GM20000 (cell line): ENCODE measurements at regions not wholly inside any gene's neighbourhood (a gene's known extent, or its start where the extent isn't known, plus 50 kb on each side); places are given as distances from the start of the nearest gene placed in this dataset.

Source experiments
- DNase-seq: peaks from one replicate; pipeline ENCODE4 v3.0.0; 2012; ENCODE audit warnings: low spot score
- TF ChIP-seq, protein P1 (sequence below): IDR thresholded peaks from 2 replicates; pipeline ENCODE4 v1.5.1; 2012; ENCODE audit warnings: mild to moderate bottlenecking, control low read depth; ENCODE audit errors: extremely low read depth, missing control alignments

DNA sequence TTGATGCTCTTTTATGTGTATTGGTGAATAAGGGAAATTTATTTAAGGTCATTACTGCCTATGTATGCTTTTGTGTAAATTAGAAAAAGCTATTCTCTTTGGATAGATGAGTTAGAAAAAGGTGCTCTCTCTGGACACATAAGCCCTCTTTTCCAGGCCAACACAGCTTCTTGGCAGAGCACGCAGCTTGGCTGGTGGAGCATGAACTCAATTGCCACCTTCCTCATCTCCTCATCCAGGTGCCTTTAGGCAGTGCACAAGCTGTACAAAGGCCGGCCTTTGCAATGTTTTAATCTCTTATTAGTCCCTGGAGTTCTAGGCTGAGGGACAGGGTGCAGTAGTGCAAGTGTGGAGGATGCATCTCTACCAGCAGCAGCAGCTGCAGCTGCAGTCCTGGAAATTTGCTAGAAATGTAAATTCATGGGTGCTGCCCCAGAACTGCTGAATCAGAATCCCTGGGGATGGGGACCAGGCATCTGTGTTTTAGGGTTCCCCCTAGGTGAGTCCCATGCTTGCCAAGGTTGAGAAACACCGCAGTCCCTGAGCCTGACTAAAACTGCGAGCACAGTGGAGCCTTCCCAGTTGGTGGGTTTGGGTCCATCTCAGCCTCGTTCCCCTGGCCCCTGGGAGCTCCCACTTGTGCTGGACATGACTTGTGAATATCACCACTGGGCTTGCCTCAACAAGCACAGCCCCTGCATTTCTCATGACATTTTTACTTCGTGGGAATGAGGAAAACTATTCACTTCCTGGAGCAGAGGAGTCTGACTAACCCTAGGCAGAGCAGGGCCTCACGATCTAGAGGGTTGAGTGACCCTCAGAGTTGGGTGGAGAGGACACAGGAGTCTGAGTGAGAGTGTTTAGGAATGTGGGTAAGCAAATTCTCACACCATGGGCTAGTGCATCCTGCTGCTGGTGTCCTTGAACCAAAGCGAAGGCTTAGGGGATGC is 272.3 kb downstream of the ZSWIM6 start:
- TF ChIP-seq, protein P1, sequence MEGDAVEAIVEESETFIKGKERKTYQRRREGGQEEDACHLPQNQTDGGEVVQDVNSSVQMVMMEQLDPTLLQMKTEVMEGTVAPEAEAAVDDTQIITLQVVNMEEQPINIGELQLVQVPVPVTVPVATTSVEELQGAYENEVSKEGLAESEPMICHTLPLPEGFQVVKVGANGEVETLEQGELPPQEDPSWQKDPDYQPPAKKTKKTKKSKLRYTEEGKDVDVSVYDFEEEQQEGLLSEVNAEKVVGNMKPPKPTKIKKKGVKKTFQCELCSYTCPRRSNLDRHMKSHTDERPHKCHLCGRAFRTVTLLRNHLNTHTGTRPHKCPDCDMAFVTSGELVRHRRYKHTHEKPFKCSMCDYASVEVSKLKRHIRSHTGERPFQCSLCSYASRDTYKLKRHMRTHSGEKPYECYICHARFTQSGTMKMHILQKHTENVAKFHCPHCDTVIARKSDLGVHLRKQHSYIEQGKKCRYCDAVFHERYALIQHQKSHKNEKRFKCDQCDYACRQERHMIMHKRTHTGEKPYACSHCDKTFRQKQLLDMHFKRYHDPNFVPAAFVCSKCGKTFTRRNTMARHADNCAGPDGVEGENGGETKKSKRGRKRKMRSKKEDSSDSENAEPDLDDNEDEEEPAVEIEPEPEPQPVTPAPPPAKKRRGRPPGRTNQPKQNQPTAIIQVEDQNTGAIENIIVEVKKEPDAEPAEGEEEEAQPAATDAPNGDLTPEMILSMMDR: no peak
- DNase-seq: no peak

DNA sequence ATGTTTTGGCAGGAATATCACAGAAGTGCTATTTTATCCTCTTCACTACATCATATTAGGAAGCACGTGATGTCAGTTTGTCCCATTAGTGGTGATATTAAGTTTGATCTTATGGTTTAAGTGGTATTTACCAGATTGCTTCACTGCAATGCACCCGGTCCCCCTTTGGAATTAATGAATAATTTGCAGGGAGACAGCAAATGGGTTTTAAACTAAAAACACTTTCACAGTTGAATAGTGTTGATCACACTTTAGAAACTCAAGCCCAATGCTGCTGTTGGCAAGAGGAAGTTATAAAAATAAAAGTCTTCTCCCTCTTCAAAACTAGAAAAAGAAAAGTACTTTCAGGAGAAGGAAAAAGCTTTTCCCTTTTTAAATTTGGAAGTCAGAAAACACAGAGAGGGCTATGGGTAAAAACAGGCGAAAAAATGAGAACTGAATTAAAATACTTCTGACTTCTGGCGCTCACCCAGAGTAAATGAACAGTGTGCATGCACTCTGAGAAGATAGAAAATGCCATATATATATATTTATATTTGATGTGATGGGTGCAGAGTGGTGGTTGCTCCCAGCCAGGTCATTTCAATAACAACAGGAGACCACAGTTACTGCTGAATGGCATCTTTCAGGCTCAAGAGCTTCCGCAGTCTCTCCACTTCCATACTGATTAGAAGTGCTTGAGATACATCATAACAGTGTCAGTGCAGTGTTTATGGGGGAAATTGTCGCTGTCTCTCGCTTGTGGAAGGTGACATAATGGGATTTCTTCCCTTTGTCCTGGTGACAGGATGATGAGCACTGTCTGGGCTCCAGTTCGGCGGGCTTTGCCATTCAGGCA is 278.0 kb downstream of the ZSWIM6 start:
- no peak for DNase-seq
- TF ChIP-seq, protein P1: no peak

DNA sequence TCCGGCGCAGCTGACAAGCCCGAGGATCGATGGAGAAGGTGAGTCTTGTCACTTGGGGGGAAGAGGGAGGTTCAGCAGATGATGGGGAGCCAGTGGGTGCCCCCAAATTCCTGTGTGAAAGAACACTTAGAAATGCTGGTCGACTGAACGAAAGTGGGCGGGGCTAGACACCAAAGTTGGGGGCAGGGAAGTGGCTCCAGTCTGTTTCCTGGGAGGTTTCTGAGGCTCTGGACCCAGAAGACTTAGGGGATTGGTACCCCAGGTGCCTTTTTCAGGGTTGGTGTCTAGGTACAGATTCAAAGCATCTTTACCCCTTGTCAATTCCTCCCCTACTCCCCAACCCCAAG is 278.6 kb downstream of the ZSWIM6 start:
- no peak for DNase-seq
- TF ChIP-seq, protein P1: no peak

DNA sequence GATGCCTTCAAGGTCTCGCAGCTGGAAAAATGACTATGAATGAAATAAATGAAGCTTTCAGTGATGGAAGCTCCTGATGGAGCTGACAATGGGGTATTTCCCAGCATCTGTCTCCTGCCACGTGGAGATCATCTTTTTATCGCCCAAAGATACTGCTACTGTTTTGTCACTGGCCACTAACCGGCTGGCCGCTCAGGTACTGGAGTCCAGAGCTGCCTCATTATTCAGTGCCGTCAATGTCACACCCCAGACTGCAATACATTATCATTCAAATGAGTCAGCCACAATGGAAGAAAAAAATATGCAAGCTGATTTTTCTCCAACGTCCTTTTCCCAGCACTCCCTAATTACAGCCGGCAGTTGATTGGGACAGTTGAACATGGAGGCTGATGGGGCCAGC is 280.4 kb downstream of the ZSWIM6 start:
- TF ChIP-seq, protein P1: no peak
- no peak for DNase-seq

DNA sequence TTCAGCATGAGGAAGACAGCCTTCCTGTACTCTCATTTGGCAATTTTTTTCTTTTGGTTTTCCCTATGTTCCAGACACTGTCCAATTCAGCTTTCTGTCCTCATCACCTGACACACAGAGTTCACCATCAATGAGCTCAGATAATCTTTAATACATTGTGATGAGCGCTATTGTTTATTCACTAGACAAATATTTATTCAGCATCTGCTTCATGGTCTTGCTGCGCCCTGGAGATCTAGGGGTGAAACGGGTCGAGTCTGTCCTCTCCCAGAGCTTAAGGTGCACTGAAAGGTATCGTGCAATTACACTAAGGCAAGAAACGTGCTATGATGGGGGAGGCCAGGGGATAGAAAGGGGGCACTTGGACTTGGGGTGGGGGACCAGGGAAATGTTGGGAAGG is 281.6 kb downstream of the ZSWIM6 start:
- no peak for DNase-seq
- TF ChIP-seq, protein P1: no peak

DNA sequence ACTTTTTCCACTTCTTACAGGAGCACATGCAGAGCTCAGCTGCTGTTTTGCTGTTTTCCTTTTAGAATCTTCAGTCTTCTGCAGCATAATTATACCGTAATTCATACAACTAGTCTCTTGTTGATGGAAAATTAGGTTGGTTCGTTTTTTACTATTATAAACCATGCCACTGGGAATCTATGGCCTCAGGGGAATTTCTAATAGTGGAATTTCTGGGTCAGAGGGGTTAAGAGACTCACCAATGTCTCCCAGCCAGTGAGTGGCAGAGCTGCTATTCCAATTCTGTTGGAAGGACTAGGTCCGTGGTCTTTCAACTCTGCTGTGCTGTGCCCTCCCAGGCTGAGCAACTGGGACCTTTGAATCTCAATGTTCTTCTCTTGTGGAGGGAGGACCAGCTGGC is 282.5 kb downstream of the ZSWIM6 start:
- no peak for DNase-seq
- TF ChIP-seq, protein P1: no peak

DNA sequence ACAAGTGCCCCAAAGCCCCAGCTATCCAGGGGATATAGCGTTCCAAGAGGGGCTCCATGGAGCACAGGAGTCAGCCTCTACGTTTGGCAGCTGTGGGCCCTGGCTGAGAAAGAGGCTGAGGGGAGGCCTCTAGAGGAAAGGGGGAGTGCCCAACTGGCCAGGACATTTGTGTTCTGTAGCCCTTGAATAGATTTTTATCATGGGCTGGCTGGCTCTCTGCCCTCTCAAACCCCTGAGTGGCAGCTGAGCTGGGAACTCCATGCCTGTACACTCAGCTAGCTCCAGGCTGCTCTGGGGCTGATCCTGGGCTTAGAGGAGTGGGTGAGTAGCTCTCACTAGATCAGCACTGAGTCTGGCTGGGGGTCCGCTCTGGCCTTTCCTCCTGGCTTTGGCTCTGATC is 285.0 kb downstream of the ZSWIM6 start:
- DNase-seq: no peak
- TF ChIP-seq, protein P1: no peak
